ENCODE measurements at regions not wholly inside any gene's neighbourhood (a gene's known extent, or its start where the extent isn't known, plus 50 kb on each side); places are given as distances from the start of the nearest gene placed in this dataset.

- ChIA-PET CTCF (no interaction called here), POLR2A (no interaction called here)
- 0 out of 2 replicates have a peak, but pooled peaks cover 9% of the 10 kb centered on the region for H3K9me3 ChIP-seq (ENCODE audit: control insufficient read depth, insufficient read depth, low read depth, low read length)
- TF ChIP-seq, protein P1, sequence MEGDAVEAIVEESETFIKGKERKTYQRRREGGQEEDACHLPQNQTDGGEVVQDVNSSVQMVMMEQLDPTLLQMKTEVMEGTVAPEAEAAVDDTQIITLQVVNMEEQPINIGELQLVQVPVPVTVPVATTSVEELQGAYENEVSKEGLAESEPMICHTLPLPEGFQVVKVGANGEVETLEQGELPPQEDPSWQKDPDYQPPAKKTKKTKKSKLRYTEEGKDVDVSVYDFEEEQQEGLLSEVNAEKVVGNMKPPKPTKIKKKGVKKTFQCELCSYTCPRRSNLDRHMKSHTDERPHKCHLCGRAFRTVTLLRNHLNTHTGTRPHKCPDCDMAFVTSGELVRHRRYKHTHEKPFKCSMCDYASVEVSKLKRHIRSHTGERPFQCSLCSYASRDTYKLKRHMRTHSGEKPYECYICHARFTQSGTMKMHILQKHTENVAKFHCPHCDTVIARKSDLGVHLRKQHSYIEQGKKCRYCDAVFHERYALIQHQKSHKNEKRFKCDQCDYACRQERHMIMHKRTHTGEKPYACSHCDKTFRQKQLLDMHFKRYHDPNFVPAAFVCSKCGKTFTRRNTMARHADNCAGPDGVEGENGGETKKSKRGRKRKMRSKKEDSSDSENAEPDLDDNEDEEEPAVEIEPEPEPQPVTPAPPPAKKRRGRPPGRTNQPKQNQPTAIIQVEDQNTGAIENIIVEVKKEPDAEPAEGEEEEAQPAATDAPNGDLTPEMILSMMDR (IDR thresholded peaks at IDR 0.05), result no peak
- TF ChIP-seq POLR2AphosphoS5 (IDR thresholded peaks at IDR 0.05; ENCODE audit: low read depth, low read length), result no peak
- TF ChIP-seq TCF7L2 (IDR thresholded peaks at IDR 0.05; ENCODE audit: low read depth, low read length), result no peak
- no peak for TF ChIP-seq SIN3A (IDR thresholded peaks at IDR 0.05; ENCODE audit: borderline replicate concordance, insufficient read depth, low read depth, low read length)
- TF ChIP-seq, protein P2, sequence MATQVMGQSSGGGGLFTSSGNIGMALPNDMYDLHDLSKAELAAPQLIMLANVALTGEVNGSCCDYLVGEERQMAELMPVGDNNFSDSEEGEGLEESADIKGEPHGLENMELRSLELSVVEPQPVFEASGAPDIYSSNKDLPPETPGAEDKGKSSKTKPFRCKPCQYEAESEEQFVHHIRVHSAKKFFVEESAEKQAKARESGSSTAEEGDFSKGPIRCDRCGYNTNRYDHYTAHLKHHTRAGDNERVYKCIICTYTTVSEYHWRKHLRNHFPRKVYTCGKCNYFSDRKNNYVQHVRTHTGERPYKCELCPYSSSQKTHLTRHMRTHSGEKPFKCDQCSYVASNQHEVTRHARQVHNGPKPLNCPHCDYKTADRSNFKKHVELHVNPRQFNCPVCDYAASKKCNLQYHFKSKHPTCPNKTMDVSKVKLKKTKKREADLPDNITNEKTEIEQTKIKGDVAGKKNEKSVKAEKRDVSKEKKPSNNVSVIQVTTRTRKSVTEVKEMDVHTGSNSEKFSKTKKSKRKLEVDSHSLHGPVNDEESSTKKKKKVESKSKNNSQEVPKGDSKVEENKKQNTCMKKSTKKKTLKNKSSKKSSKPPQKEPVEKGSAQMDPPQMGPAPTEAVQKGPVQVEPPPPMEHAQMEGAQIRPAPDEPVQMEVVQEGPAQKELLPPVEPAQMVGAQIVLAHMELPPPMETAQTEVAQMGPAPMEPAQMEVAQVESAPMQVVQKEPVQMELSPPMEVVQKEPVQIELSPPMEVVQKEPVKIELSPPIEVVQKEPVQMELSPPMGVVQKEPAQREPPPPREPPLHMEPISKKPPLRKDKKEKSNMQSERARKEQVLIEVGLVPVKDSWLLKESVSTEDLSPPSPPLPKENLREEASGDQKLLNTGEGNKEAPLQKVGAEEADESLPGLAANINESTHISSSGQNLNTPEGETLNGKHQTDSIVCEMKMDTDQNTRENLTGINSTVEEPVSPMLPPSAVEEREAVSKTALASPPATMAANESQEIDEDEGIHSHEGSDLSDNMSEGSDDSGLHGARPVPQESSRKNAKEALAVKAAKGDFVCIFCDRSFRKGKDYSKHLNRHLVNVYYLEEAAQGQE (IDR thresholded peaks at IDR 0.05; ENCODE audit: insufficient read depth in 1 of 2, low read depth in 2 of 2, low read length in 1 of 2), result no peak
- no peaks in the 10 kb centered on the region for H3K36me3 ChIP-seq (ENCODE audit: control insufficient read depth, insufficient read depth, low read length)
- no peak overlapping the region for H3K4me3 ChIP-seq (ENCODE audit: low read depth in 2 of 2, low read length in 2 of 2)
- intact Hi-C loops (cut with micrococcal nuclease; ENCODE audit: unreplicated experiment), result no loop called here
- in situ Hi-C loops (cut with HindIII; ENCODE audit: low pct_unique_long_range_greater_than_20kb, low sequenced_read_pairs), result no loop called here
- BruUV-seq (replicated peaks), result no TSS peak
- H3K4me1 ChIP-seq (ENCODE audit: control insufficient read depth, insufficient read depth, low read length), result no peaks in the 10 kb centered on the region
- no peak overlapping the region for H3K27ac ChIP-seq (ENCODE audit: low read length)
- ATAC-seq (no peak), DNase-seq (ENCODE audit: low read depth, low spot score) (no peak)
- no peaks in the 10 kb centered on the region for H3K27me3 ChIP-seq (ENCODE audit: control insufficient read depth, insufficient read depth, low read length)
Measured at GRCh38 chr5:82881571-82882174, 195.5 kb downstream of the TMEM167A start.

GRCh38 chr5:82879089-82879488, 198.1 kb downstream of the TMEM167A start:
- DNase-seq (ENCODE audit: low read depth, low spot score), result no peak
- in situ Hi-C loops (cut with HindIII; ENCODE audit: low pct_unique_long_range_greater_than_20kb, low sequenced_read_pairs) (no loop called here), intact Hi-C loops (cut with micrococcal nuclease; ENCODE audit: unreplicated experiment) (no loop called here)
- no peak for ATAC-seq
- ChIA-PET POLR2A (no interaction called here), CTCF (no interaction called here)
- no peaks in the 10 kb centered on the region for H3K4me1 ChIP-seq (ENCODE audit: control insufficient read depth, insufficient read depth, low read length)
- BruUV-seq (replicated peaks), result no TSS peak
- TF ChIP-seq TCF7L2 (IDR thresholded peaks at IDR 0.05; ENCODE audit: low read depth, low read length), result no peak
- TF ChIP-seq POLR2AphosphoS5 (IDR thresholded peaks at IDR 0.05; ENCODE audit: low read depth, low read length), result no peak
- TF ChIP-seq, protein P2 (IDR thresholded peaks at IDR 0.05; ENCODE audit: insufficient read depth in 1 of 2, low read depth in 2 of 2, low read length in 1 of 2), result no peak
- TF ChIP-seq, protein P1 (IDR thresholded peaks at IDR 0.05), result no peak
- TF ChIP-seq SIN3A (IDR thresholded peaks at IDR 0.05; ENCODE audit: borderline replicate concordance, insufficient read depth, low read depth, low read length), result no peak
- no peak overlapping the region for H3K4me3 ChIP-seq (ENCODE audit: low read depth in 2 of 2, low read length in 2 of 2)
- no peaks in the 10 kb centered on the region for H3K27me3 ChIP-seq (ENCODE audit: control insufficient read depth, insufficient read depth, low read length)
- 0 out of 2 replicates have a peak, but pooled peaks cover 9% of the 10 kb centered on the region for H3K9me3 ChIP-seq (ENCODE audit: control insufficient read depth, insufficient read depth, low read depth, low read length)
- no peak overlapping the region for H3K27ac ChIP-seq (ENCODE audit: low read length)
- no peaks in the 10 kb centered on the region for H3K36me3 ChIP-seq (ENCODE audit: control insufficient read depth, insufficient read depth, low read length)
